ENCODE measurements at regions not wholly inside any gene's neighbourhood (a gene's known extent, or its start where the extent isn't known, plus 50 kb on each side); places are given as distances from the start of the nearest gene placed in this dataset.

GRCh38 chr7:131081308-131081707 is 246.4 kb upstream of the MKLN1 start:
- no peaks in the 10 kb centered on the region for H4K20me1 ChIP-seq (replicated peaks; ENCODE audit: control insufficient read depth, extremely low read depth, insufficient read depth, low read length)
- ChIA-PET CTCF (no interaction called here), POLR2A (no interaction called here)
- FAIRE-seq (no peak), DNase-seq (ENCODE audit: low read depth, low spot score) (no peak)
- no peak overlapping the region for H3K9ac ChIP-seq (replicated peaks; ENCODE audit: extremely low read depth, insufficient read depth, low read length)
- no peaks in the 10 kb centered on the region for H3K9me1 ChIP-seq (replicated peaks; ENCODE audit: control insufficient read depth, extremely low read depth, insufficient read depth, low read length)
- H3K4me2 ChIP-seq (ENCODE audit: insufficient read depth, low read length) = no peak overlapping the region
- BruUV-seq (replicated peaks) = no TSS peak
- no peaks in the 10 kb centered on the region for H3K27me3 ChIP-seq (ENCODE audit: control insufficient read depth in 2 of 2, insufficient read depth in 2 of 2, low read length in 2 of 2)
- H2AFZ ChIP-seq (ENCODE audit: low read depth, low read length) = no peak overlapping the region
- TF ChIP-seq MYC (IDR thresholded peaks at IDR 0.05; ENCODE audit: low read depth, low read length) (no peak), EZH2 (IDR thresholded peaks at IDR 0.05; ENCODE audit: borderline replicate concordance, low read depth, low read length, severe bottlenecking) (no peak), JUN (IDR thresholded peaks at IDR 0.05; ENCODE audit: borderline replicate concordance, insufficient read depth, insufficient read length, low read depth) (no peak), FOS (IDR thresholded peaks at IDR 0.05; ENCODE audit: borderline replicate concordance, insufficient read depth, low read length) (no peak), POLR2A (IDR thresholded peaks at IDR 0.05; ENCODE audit: low read depth, low read length) (no peak), POLR2AphosphoS5 (IDR thresholded peaks at IDR 0.05; ENCODE audit: insufficient read depth, low read depth, low read length) (no peak), MAX (IDR thresholded peaks at IDR 0.05; ENCODE audit: insufficient read depth, insufficient read length) (no peak), CTCF (IDR thresholded peaks at IDR 0.05; ENCODE audit: extremely low read depth in 1 of 2, insufficient read depth in 1 of 2, low read depth in 1 of 2, low read length in 2 of 2) (no peak), GATA2 (IDR thresholded peaks at IDR 0.05; ENCODE audit: insufficient read depth, insufficient read length, low read depth, low read length) (no peak)
- H3K27ac ChIP-seq (ENCODE audit: insufficient read depth, low read depth, low read length) = no peak overlapping the region
- peaks cover 7% of the 10 kb centered on the region for H3K79me2 ChIP-seq (ENCODE audit: control insufficient read depth, insufficient read depth, low read length)
- no peaks in the 10 kb centered on the region for H3K9me3 ChIP-seq (replicated peaks; ENCODE audit: control insufficient read depth, insufficient read depth, low read length)
- H3K36me3 ChIP-seq (ENCODE audit: control insufficient read depth in 2 of 2, extremely low read depth in 1 of 2, insufficient read depth in 2 of 2, low read length in 2 of 2) = no peaks in the 10 kb centered on the region
- intact Hi-C loops (cut with micrococcal nuclease) = no loop called here
- dilution Hi-C loops (cut with MboI; ENCODE audit: extremely low pct_ligation_motif_present, low sequenced_read_pairs) = no loop called here
- H3K4me1 ChIP-seq (ENCODE audit: control insufficient read depth, extremely low read depth, insufficient read depth, low read length) = no peaks in the 10 kb centered on the region
- H3K4me3 ChIP-seq (replicated peaks in 1 of 3; ENCODE audit: insufficient read depth in 1 of 3, low read depth in 1 of 3, low read length in 3 of 3) = no peak overlapping the region
